Endothelial cell of umbilical vein (primary cell): ENCODE measurements at regions not wholly inside any gene's neighbourhood (a gene's known extent, or its start where the extent isn't known, plus 50 kb on each side); places are given as distances from the start of the nearest gene placed in this dataset.

Experiments
- BruUV-seq: library from RNA; stranded (reverse); fragments of 400-500 nt; replicated peaks from 2 replicates; lab custom pipeline; 2021; lab: Mats Ljungman, UMichigan
- CTCF ChIA-PET: fragments of 300-600, 350-600 bp; sonication (Branson Sonifier 250); formaldehyde crosslinking; loops from one replicate; lab custom pipeline; 2021; ENCODE audit warnings: antibody characterized with exemption, inconsistent platforms; lab: Charles Lee
- POLR2A ChIA-PET: fragments of 300-600, 350-600 bp; sonication (Branson Sonifier 250); formaldehyde crosslinking; loops from one replicate; lab custom pipeline; 2021; ENCODE audit warnings: antibody characterized with exemption, inconsistent platforms; lab: Charles Lee
- DNase-seq: peaks from one replicate; pipeline ENCODE4 v3.0.0-alpha.2; 2011; ENCODE audit warnings: low read depth, low spot score
- FAIRE-seq: peaks from 2 replicates; lab custom pipeline; 2011; peaks lifted over from hg19 to GRCh38; lab: Jason Lieb, UNC
- H2AFZ ChIP-seq: 2 replicates; pipeline ENCODE4 v1.6.0; 2012; ENCODE audit warnings: low read depth, low read length, control low read depth, inconsistent platforms
- H3K27ac ChIP-seq: 2 replicates; pipeline ENCODE4 v1.5.1; 2011; ENCODE audit warnings: low read depth, mild to moderate bottlenecking, control low read depth, low read length, moderate library complexity; ENCODE audit not compliant: insufficient read depth
- H3K27me3 ChIP-seq, 2 experiments: 2 replicates each; pipeline versions ENCODE4 v1.6.0 to v1.6.1; 2011; ENCODE audit warnings: low read length in 2 of 2, mixed read lengths in 1 of 2; ENCODE audit not compliant: control insufficient read depth in 2 of 2, insufficient read depth in 2 of 2
- H3K36me3 ChIP-seq, 2 experiments: 2 replicates in 1 of 2; 3 replicates in 1 of 2; pipeline ENCODE4 v1.5.1; 2011; ENCODE audit warnings: low read length in 2 of 2, mild to moderate bottlenecking in 1 of 2, moderate library complexity in 1 of 2; ENCODE audit not compliant: control insufficient read depth in 2 of 2, insufficient read depth in 2 of 2; ENCODE audit errors: extremely low read depth in 1 of 2
- H3K4me1 ChIP-seq: 3 replicates; pipeline ENCODE4 v1.5.1; 2011; ENCODE audit warnings: mild to moderate bottlenecking, low read length; ENCODE audit not compliant: control insufficient read depth, insufficient read depth; ENCODE audit errors: extremely low read depth
- H3K4me2 ChIP-seq: 2 replicates; pipeline ENCODE4 v1.6.1; 2011; ENCODE audit warnings: low read length, control low read depth, mixed read lengths; ENCODE audit not compliant: insufficient read depth
- H3K4me3 ChIP-seq, 3 experiments: fragments of 200-600 bp in 1 of 3; sonication (generic), shearing (Covaris generic) in 1 of 3; replicated peaks in 1 of 3; 2 replicates each; pipeline ENCODE4 v1.5.1; 2011 to 2016; ENCODE audit warnings: control low read depth in 3 of 3, low read length in 3 of 3, mild to moderate bottlenecking in 2 of 3, inconsistent platforms in 1 of 3, low read depth in 1 of 3, moderate library complexity in 1 of 3; ENCODE audit not compliant: insufficient read depth in 1 of 3
- H3K79me2 ChIP-seq: 2 replicates; pipeline ENCODE4 v1.6.0; 2012; ENCODE audit warnings: low read length, inconsistent platforms; ENCODE audit not compliant: control insufficient read depth, insufficient read depth
- H3K9ac ChIP-seq: replicated peaks from 2 replicates; pipeline ENCODE3; 2011; ENCODE audit warnings: low read length, control low read depth; ENCODE audit not compliant: insufficient read depth; ENCODE audit errors: extremely low read depth
- H3K9me1 ChIP-seq: replicated peaks from 3 replicates; pipeline ENCODE4 v1.6.0; 2011; ENCODE audit warnings: mild to moderate bottlenecking, low read length; ENCODE audit not compliant: control insufficient read depth, insufficient read depth; ENCODE audit errors: extremely low read depth
- H3K9me3 ChIP-seq: replicated peaks from 2 replicates; pipeline ENCODE4 v1.5.1; 2012; ENCODE audit warnings: low read length, inconsistent platforms; ENCODE audit not compliant: control insufficient read depth, insufficient read depth
- H4K20me1 ChIP-seq: replicated peaks from 2 replicates; pipeline ENCODE3; 2011; ENCODE audit warnings: mild to moderate bottlenecking, low read length; ENCODE audit not compliant: control insufficient read depth, insufficient read depth; ENCODE audit errors: extremely low read depth
- EZH2 ChIP-seq: IDR thresholded peaks from 2 replicates; pipeline ENCODE4 v1.6.1; 2012; ENCODE audit warnings: borderline replicate concordance, low read depth, mild to moderate bottlenecking, moderate library complexity, low read length, inconsistent platforms; ENCODE audit not compliant: severe bottlenecking
- FOS ChIP-seq: IDR thresholded peaks from 2 replicates; pipeline ENCODE4 v1.6.1; 2011; ENCODE audit warnings: mild to moderate bottlenecking, low read length, moderate library complexity, borderline replicate concordance; ENCODE audit not compliant: insufficient read depth
- GATA2 ChIP-seq: IDR thresholded peaks from 2 replicates; pipeline ENCODE4 v1.7.0; 2011; ENCODE audit warnings: low read depth, mild to moderate bottlenecking, moderate library complexity, mixed read lengths, low read length; ENCODE audit not compliant: insufficient read length, insufficient read depth
- JUN ChIP-seq: IDR thresholded peaks from 2 replicates; pipeline ENCODE4 v1.6.1; 2011; ENCODE audit warnings: borderline replicate concordance, low read depth; ENCODE audit not compliant: insufficient read length, insufficient read depth
- MYC ChIP-seq: IDR thresholded peaks from one replicate; pipeline ENCODE4 v1.6.1; 2011; ENCODE audit warnings: mild to moderate bottlenecking, low read depth, low read length
- POLR2A ChIP-seq: IDR thresholded peaks from 2 replicates; pipeline ENCODE4 v1.6.1; 2012; ENCODE audit warnings: low read depth, mild to moderate bottlenecking, control low read depth, low read length
- POLR2AphosphoS5 ChIP-seq: IDR thresholded peaks from 2 replicates; pipeline ENCODE4 v1.6.1; 2012; ENCODE audit warnings: low read depth, mild to moderate bottlenecking, control low read depth, low read length, moderate library complexity; ENCODE audit not compliant: insufficient read depth
- dilution Hi-C: fragments of 300-500 bp; cut with MboI; formaldehyde crosslinking; loops from one replicate; pipeline ENCODE4 v1.15.0; 2019; ENCODE audit warnings: low sequenced_read_pairs; ENCODE audit not compliant: extremely low pct_ligation_motif_present
- intact Hi-C: fragments of 100-400 bp; cut with micrococcal nuclease; formaldehyde crosslinking; loops from one replicate; pipeline ENCODE4 v1.10.0; 2022
- TF ChIP-seq, protein P1 (sequence below): IDR thresholded peaks from 2 replicates; pipeline ENCODE4 v1.6.1; 2011; ENCODE audit not compliant: insufficient read depth, insufficient read length
- TF ChIP-seq, protein P2 (sequence below), 2 donors: IDR thresholded peaks; 1 replicate in 1 of 2; 2 replicates in 1 of 2; pipeline ENCODE4 v1.5.1; 2011; ENCODE audit warnings: low read length in 2 of 2, mild to moderate bottlenecking in 2 of 2, moderate library complexity in 2 of 2, control low read depth in 1 of 2, inconsistent platforms in 1 of 2, low read depth in 1 of 2; ENCODE audit not compliant: insufficient read depth in 1 of 2; ENCODE audit errors: extremely low read depth in 1 of 2

DNA sequence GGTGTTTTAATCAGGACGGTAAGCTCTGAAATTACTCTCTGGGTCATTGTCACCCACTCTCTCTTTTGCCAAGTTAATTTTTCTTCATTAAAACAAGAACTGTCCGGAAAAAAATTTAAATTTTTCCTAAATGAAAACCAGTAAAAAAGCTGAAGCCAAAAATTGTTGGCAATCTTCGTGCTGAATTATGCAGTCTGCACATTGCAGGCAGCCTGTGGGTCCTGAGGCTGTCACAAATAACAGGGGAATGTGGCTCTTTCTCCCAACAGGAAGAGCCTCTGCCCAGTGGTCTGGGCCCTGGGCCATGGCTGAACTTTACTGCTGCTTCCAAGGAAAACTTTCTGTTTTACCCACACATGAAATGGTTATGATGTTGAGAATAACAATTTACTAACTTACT lies 153.9 kb upstream of the SPAG17 start:
- intact Hi-C loops, result no loop called here
- no peak for DNase-seq
- POLR2A ChIA-PET, result no interaction called here
- CTCF ChIA-PET, result no interaction called here
- no TSS peak for BruUV-seq
- Histone ChIP-seq H3K27ac (no peak overlapping the region), H3K9me3 (no peaks in the 10 kb centered on the region), H2AFZ (no peak overlapping the region), H4K20me1 (no peaks in the 10 kb centered on the region), H3K9ac (no peak overlapping the region), H3K9me1 (no peaks in the 10 kb centered on the region), H3K4me3 (no peak overlapping the region), H3K27me3 (no peaks in the 10 kb centered on the region), H3K79me2 (no peaks in the 10 kb centered on the region), H3K4me2 (no peak overlapping the region), H3K4me1 (no peaks in the 10 kb centered on the region), H3K36me3 (no peaks in the 10 kb centered on the region)
- TF ChIP-seq POLR2AphosphoS5 (no peak), POLR2A (no peak), FOS (no peak), MYC (no peak), EZH2 (no peak), JUN (no peak), GATA2 (no peak)
- TF ChIP-seq, protein P1, sequence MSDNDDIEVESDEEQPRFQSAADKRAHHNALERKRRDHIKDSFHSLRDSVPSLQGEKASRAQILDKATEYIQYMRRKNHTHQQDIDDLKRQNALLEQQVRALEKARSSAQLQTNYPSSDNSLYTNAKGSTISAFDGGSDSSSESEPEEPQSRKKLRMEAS, result no peak
- TF ChIP-seq, protein P2, sequence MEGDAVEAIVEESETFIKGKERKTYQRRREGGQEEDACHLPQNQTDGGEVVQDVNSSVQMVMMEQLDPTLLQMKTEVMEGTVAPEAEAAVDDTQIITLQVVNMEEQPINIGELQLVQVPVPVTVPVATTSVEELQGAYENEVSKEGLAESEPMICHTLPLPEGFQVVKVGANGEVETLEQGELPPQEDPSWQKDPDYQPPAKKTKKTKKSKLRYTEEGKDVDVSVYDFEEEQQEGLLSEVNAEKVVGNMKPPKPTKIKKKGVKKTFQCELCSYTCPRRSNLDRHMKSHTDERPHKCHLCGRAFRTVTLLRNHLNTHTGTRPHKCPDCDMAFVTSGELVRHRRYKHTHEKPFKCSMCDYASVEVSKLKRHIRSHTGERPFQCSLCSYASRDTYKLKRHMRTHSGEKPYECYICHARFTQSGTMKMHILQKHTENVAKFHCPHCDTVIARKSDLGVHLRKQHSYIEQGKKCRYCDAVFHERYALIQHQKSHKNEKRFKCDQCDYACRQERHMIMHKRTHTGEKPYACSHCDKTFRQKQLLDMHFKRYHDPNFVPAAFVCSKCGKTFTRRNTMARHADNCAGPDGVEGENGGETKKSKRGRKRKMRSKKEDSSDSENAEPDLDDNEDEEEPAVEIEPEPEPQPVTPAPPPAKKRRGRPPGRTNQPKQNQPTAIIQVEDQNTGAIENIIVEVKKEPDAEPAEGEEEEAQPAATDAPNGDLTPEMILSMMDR (IDR thresholded peaks at IDR 0.05; ENCODE audit: extremely low read depth in 1 of 2, insufficient read depth in 1 of 2, low read depth in 1 of 2, low read length in 2 of 2), result no peak
- dilution Hi-C loops, result no loop called here
- FAIRE-seq, result no peak
